HG03045 (cell line): ENCODE measurements at regions not wholly inside any gene's neighbourhood (a gene's known extent, or its start where the extent isn't known, plus 50 kb on each side); places are given as distances from the start of the nearest gene placed in this dataset.
A peak's percentile ranks its signal among the peaks of the same experiment; 100 is the strongest.
"Not testable (repeated sequence)": the region's sequence is repeated elsewhere in the genome, so short reads cannot be mapped to it uniquely, and the experiment has no call there.

Experiments used
- ATAC-seq: cut with Tn5 transposase; IDR thresholded peaks from one replicate; pipeline ENCODE4 v1.9.1; 2021; ENCODE audit warnings: mild to moderate bottlenecking, moderate library complexity; ENCODE audit not compliant: unreplicated experiment

DNA sequence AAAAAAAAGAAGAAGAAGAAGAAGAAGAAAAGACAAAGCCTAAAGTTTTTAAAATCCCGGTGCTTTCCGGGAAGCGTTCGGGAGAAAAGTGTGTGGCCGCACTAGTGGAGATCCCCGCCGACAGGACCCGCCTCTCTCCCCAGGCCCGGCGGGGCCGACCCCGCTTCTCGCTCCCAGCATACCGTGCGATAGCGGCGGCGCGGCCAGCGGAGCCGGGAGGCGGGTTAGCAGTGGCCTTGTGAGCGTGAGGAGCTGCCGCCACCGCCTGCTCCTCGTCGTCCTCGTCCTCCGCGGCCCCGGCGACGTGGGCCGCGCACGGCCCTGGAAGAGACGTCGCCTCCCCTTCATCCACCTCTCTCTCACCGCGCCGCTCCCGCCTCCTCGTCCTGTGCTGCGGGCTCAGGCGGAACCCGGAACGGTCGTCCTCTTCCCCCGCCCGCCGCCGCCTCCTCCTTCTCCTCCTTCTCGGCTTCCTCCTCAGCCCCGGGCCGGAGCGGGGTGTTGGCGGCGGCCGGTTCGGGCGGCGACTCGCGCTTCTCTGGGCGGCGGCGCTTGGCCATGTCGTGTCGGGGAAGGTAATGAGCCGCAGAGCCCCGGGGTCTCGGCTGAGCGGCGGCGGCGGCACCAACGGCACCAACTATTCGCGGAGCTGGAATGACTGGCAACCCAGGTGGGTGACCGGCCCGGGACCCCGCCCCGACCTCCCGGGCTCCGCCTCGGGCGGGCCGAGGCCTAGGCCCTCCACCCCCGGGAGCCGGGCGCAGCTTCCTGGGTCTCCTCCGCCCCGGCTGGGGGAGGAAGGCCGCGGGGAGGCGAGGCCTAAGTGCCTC, 62.6 kb upstream of the CDR2 start:
- peak; percentile 90 for ATAC-seq

DNA sequence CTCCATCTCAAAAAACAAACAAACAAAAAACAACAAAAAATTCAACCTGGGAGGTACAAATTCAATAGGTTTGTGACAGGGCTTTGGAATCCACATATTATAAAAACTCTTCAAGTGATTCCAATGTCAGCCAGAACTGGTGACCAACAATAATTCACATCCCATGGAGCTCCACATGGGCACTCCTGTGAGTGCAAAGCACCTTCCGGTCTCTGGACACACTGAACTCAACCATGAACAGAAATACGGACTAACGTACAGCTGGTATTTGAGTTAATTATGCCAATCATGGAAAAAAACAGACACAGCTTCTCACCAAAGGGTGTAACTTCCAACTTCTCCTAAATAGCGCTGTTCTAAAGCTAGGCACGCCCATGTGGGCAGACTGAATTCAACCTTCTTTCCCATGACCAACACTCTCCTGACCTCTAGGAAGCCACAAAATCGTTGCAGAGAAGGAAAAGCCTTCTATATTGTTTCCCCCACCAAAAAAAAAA, 62.0 kb upstream of the CDR2 start:
- ATAC-seq, result peak; percentile 28

DNA sequence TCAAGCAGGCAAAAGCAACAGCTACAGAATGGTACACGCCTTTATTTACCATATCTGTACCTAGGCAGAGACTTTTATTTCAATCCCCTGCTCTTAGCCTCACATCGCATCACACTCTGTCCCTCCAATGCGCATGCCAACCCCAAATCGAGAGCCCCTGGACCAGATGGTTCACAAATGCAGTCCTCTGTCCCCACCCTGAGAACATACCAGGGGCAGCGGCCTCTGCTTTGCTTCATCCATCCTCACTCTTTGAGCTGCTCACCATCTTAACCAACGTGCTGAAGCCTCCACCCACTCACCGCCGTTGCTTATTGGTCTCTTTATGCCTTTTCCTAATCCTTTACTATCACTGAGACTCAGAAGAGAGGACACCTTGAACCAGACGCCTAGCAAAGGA, 56.9 kb upstream of the CDR2 start:
- not testable (repeated sequence) for ATAC-seq

DNA sequence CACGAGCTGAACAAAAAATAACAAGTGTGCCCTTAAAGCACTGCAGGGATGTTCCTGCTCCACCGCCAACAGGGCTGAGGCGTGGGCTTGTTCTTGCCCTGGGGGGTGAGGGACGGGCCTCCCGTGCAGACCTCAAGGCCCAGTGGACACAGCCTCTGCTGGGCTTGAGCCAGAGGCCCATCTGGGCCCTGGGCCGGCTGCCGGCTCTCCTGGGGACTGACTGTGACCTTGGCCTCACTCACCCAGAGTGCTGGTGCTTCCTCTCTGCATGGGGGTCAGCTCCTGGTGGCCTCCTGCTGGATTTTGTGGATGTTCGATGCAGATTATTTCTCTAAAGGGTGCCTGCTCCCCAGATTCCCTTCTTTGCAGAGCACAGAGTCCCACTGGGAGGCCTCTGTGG, 54.2 kb upstream of the CDR2 start:
- no peak for ATAC-seq

DNA sequence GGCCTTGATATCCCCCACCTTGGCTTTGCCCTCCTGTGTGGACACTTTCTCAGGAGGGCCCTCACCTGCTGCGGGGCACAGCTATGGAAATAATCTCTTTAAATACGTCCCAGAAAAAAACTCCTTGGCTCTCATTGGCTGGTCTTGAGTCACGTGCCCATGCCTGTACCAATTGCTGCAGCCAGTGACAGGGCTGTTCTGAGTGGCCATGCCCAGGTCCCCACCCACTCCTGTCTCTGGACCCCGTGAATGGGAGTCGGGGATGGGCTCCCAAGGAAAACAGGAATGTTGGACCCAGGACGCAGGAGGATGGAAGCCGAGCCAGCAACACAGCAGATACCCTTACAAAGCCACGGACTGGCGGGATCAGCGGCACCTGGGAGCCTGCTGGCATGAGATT, 53.1 kb upstream of the CDR2 start:
- ATAC-seq, result no peak

DNA sequence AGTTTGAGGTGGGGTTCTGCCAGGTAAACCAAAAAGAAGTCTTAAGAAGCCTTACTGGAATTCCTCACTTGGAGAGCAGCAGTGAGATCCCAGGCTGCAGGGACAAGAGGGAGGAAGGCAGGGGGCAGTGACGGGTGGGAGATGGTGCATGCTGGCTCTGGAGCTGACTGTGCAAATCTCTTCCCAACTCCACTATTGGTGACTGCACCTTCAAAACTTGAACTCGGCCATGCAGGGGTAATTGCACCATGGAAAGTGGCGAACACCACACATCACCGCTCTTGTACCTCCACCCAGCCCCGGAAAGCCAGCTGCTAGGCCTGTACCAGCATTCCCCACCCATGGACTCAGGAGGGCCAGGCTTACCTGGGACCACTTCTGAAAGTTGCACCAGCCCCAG, 51.4 kb upstream of the CDR2 start:
- no peak for ATAC-seq

DNA sequence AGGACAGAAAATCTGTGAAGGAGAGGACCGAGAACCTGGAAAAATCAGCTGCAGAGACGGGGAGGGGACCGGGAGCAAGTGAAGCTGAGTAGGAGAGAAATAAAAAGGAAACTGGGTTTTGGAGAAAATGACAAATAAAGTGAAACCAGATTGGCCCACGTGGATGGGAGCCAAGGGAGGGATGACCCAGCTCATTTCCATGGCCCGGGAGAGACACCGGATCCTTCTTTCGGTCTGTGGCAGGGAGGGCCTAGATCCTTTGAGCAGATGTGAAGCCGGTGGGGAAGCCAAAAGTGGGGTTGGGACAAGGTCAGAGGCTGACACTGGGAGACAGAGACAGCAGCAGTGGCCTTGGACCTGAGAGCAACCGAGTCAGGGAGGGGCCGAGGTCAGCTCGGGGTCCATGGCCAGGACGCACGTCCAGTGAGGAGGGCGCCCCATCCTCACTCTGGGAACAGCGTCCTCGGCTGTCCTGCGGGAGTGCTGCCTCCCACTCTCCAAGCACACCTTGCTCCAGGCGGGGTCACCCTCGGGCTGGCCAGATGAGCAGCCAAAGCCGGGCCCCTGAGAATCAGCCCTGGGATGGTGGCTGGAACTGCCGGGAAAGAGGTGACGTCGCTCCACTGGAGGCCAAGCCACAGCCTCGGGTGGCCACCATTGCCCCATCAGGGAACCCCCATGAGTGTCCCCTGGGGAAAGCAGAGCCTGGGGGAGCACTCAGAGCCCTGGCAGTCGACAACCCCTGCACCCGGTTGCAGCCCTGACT, 50.8 kb upstream of the CDR2 start:
- no peak for ATAC-seq

DNA sequence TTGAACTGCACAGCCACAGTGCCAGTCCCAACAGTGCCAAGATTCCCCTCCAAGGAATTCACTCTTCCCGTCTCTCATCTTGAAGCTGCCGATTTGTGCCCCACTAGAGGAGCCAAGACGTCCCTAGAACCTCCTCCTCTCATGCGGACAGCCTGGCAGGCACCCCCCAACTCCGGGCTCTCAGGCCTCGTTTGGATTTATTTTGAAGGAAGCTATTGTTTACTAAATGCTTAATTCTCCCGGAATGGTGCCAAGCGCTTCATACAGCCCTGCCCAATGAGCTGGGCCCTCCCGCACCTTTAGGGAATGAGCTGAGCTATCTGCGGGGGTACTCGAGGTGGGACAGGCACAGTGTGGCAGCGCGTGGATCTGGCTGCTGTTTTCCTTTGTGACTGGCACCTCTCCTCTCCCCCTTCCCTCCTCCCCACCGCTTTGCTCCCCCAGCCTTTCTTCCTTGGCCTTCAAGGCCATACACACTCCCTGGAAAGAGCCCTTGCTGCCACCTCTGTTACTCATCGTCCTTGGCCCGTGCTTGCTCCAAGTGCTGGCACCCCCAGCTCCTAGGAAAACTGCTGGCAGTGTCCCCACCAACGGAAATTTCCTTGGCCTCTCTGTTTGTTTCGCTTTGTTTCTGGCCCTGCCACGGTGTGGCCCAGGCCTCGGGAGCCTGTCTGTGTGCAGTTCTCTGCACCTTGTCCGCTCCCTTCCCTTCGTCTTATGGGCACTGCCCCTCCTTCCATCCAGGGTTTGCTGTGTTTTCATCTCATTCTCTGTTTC, 49.9 kb upstream of the CDR2 start:
- ATAC-seq, result no peak
